ENCODE measurements at regions not wholly inside any gene's neighbourhood (a gene's known extent, or its start where the extent isn't known, plus 50 kb on each side); places are given as distances from the start of the nearest gene placed in this dataset.

DNA sequence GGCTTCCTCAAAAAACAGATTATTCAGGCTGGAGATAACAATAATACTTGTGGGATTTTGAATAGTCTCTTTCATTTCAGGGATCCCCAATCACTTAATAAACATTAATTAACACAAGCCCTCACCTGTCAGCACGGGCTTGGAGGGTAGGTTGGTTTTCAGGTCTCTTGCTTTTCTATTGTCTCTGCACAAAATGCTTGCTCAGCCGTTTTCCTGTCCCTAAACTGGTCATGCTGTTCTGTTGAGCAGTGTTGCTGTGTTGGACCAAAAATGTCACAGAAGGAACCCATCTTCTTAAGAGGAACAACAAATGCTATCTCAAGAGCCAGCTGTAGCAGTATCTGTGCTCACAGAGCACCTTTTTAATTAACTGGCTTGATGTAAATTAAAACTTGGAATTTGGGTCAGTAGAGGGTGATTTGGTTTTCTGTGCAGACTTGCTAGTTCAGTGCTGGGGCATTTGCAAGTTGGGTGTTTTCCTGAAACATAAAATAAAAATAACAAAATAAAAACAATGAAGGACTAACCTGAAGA lies 231.8 kb upstream of the CRY1 start:
- no peak for DNase-seq

DNA sequence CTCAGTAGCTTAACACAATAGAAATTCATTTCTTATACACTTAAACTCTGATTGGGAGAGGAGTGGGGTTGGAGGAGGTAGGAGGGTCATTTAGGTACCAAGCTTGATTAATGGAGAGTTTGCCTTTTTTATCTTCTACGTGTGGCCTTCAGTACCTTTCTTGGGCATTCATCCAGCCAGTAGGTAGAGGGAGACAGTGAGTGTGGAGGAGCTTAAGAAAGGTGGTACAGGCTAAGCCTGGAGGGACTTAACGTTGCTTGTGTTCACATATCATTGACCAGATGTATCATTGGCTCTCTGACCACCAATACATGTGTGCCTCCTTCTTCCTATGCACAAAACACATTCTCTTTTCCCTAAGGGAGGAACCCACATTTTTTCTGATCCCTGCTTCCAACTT lies 232.9 kb upstream of the CRY1 start:
- no peak for DNase-seq

DNA sequence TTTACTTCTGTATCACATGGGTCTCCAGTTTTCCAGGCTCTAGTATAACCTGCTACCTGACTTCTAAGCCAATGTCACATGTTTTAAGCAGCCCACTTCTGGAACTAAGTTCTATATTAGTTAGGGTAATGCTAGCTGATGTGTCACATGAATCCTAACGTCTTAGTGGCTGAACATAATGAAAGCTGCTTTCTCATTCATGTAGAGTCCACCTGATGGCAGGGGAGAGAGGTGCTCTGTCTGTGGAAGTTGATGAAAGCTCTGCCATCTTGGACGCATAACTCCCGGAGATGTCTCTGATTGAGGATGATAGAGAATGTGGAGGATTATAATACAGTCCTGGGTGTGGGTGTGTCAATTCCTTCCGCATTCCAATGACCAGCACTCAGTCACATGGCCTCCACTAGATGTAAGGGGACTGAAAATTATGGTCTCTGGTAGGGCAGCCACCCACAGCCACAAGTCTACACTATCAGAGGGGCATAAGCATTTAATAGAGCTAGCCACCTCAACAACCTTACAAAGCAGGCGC lies 234.4 kb upstream of the CRY1 start:
- no peak for DNase-seq

GRCh38 chr12:107328442-107329133 lies 235.2 kb upstream of the CRY1 start:
- peak; percentile 51 for DNase-seq

DNA sequence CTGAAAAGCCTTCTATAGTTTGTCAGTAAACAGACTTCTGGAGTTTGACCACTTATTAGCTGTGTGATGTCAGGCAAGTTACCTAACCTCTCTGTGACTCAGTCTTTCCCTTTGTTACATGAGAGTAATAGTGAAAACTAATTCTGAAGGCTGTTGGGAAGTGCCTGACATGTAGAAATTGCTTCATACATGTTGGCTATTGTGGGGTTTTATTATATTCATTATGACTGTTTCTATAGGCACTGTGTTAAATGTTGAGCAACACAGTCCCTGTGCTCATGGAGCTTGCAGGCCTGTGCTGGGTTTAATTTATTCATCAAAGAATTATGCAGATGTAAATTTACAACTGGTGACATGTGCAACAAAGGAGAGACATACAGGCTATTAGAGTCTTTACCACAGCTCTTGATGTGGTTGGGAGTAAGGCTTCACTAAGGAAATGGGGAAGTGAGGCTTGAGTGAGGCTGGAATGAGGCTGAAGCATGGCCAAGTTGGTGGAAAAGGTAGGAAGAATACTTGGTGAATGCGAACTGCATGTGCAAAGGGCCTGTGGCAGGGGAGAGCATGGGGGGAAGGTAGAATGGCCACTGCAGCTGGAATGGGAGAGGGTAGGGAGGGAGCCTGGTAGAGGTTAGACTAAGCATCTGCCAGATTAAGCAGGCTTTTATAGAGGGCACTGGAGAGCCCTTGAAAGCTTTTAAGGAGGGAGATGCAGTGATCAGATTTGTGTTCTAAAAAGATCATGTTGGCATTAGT lies 236.4 kb upstream of the CRY1 start:
- no peak for DNase-seq

DNA sequence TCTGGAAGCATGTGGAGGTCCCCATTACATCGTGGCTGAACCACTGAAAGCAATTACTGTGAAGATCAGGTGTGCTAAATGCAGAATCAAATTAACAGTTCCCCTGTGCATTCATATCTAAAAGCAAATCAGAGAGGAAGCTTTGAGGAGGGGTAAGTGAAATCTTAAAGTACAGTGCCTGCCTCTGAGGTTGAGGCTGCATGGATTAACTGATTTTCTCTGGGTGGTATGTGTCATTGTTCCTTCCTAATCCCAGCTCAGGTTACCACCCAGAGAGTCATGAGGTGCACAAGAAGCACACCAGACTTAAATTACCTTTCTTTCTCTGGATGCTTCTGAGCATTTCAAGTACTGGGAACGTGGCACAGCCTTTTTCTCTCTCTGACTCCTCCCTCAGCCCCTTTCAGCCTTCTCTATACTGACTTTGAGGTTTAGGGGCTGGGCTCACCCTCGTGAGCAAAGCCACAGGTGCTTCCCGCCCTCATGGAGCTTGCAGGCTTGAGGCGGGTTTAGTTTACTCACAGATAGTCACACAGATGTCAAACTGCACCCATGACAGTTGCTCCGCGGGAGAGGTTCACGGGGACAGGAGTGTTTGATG lies 237.6 kb upstream of the CRY1 start:
- no peak for DNase-seq

DNA sequence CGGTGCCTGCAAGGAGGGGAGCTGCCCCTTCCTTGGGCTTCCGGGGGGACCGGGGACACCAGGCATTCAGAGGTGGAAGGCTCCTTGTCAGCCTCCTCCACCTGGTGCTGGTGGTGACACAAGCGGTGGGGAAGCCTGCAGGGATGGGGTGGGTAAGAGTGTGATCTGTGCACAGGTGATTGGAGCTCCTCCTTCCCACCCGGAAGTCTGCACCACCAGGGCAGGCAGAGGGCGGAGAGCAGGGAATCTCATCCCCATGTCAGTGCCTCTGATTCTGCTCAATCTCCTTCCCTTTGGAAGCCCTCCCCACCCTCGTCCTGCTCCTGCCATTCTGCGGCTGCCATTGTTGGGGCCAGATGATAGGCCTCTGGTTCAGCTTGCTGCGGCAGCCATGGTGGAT lies 238.1 kb upstream of the CRY1 start:
- no peak for DNase-seq

- DNase-seq = no peak
These were observed 238.6 kb upstream of the CRY1 start for GRCh38 chr12:107331912-107332311.

DNA sequence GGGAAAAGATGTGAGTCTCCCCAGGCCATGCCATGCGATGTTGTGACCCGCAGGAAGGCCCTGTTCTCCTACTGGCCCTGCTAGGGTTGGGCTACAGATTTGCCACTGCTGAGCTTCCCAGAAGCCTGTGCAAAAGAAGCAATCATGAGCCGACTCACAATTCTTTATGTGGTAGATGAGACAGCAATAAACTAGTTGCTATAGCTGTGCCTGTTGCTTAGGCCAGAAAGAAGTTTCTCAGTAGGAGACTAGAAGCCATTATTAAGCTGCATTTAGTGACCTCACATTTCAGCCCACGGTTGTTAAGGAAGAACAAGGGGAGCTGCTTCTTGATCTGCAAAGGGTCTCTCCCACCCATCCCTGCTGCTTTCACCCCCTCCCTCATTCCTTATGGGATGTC lies 239.4 kb upstream of the CRY1 start:
- DNase-seq = no peak

DNA sequence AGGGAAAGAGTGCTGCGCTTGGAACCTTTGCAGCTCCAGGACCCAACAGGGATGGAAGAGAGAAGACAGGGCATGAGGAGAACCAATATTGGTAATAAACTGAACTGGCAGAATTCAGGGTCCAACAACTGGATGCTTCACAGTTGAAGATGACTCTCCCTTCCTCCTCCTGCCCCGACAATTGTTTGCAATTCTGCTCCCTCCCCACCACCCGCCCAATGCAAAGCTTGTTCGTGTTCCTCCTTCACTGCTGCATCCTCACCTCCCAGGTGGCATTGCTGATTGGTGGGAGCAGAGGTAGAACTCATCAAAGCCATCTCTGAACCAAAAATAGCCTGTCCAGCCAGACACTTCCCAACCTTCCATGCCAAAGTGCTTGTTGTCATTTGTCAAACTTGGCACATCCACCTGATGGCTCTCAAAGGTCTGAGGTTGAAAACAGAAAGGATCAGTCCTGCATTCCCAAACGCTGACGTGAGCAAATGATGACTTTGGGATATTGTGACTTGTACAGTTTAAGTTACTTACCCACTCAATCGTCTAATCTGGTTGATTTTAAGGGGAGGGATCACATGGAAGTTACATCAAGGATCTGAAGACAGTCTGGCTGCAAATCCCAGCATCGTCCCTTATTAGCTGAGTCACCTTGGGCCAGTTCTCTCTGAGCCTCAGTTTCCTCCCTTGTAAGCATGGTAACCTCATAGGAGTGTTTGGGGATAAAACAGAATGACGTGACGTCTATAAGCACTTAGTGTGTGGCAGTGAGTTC lies 242.6 kb upstream of the CRY1 start:
- no peak for DNase-seq

DNA sequence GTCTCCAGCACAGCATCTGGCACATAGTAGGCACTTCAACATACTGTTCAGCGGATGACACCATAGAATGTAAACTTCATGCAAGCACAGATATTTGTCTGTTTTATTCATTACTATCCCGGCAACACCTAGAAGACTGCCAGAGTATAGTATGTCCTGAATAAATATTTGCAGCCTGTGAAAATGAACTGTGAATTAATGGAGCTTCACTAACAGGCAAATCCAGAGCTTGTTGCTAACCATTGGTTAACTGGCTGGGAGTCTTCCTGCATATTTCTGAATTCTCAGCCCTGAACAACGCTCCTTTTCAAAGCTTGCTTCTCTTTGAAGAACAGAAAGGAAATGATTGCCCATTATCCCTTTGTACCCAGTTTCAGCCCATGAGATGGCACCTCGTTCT lies 243.3 kb upstream of the CRY1 start:
- DNase-seq = no peak

- DNase-seq = peak; percentile 31
These were observed 244.2 kb upstream of the CRY1 start for GRCh38 chr12:107337346-107338095.

DNA sequence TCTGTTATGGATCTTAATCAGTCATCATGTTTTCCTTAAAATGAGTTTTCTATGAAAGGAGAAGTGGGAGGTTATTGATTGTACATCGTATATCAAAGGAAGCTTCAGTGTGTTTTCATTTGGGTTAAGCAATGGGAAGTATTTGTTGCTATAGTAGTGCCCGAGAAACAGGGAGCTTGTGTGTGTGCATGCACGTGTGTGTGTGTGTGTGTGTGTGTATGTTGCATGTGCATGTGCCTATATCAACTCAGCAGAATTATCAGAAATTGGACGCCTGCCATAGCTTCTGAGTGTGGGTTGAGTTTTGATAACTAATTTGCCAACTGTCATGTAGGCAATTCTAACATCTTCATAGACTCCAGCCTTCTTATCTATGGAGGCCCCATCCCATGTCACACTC lies 246.1 kb upstream of the CRY1 start:
- no peak for DNase-seq

DNA sequence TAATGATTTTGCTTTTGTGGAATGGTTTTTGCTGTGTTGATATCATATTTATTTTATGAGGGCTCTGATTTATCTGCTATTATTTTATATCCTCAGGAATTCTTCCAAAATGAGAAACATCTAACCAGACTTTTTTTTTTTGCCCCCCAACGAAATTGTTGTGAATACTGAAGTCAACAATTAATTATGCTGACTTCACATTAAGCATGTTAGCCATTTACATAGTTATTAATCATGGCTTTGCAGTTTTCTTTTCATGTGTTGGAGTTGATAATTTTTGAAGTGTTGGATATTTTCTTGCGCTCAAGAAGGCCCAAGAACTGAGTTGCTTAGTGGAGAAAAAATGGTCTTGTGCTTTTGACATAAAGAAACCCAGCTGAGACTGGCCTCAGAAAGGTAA lies 246.6 kb upstream of the CRY1 start:
- no peak for DNase-seq

DNA sequence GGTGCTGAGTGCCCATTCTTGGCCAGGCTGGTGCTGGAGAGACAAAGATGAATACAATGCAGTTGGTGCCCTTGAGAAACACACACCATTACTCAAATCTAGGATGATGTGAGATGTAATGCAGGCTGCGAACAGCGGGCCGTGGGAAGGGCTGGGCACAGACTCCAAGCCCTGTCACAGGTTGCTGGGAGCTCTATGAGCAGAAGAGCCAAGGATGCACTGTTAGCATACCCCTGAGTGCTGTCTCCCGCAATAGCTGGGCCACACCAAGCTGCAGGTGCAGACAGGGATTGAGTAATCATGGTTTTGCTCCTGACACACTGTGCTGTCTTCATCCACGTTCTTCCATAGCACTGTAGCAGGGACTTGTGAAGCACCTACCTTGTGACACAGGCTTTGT lies 247.5 kb upstream of the CRY1 start:
- DNase-seq = no peak

GRCh38 chr12:107344035-107344808 lies 250.9 kb upstream of the CRY1 start:
- DNase-seq = peak; percentile 81

- DNase-seq = no peak
These were observed 253.9 kb upstream of the CRY1 start for GRCh38 chr12:107347261-107347660.

- DNase-seq = peak; percentile 86
These were observed 255.8 kb upstream of the CRY1 start for GRCh38 chr12:107349008-107349747.

- no peak for DNase-seq
These were observed 256.5 kb upstream of the CRY1 start for GRCh38 chr12:107349839-107350238.

DNA sequence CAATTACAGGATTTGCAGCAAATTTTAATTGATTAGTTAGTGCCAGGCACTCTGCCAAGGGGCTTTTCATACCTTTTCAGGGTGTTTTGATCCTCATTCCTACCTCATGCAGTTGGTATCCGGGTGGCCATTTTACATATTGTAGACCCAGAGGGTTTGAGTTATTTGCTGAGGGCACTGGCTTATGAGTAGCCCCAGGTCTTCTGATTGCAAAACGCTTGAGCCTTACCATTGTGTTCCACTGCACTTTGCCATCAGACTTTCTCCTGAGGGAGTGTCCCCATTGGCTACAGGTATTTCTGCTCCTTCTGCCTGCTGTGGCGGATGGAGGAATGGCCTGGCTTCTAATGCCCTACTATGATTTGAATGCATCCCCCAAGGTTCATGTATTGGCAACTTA lies 257.8 kb upstream of the CRY1 start:
- no peak for DNase-seq

DNA sequence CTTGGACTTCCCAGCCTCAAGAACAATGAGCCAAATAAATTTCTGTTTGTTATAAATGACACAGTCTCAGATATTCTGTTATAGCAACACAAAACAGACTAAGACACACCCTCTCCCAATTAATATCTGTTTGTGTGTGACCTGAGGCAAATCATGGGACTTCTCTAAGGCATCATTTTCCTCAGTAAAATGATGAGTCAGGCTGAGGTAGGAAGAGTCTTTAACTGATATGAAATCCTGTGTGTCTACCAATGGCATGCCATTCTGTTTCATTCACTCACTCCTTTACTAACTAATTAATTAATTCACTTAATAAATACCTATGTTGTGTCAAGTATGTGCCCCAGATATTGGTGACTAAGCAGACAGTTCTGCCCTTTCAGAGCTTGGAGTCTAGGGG lies 258.4 kb upstream of the CRY1 start:
- no peak for DNase-seq

All from EL (cell line).